Upper lobe of right lung (tissue), 1 donor: ENCODE measurements at regions not wholly inside any gene's neighbourhood (a gene's known extent, or its start where the extent isn't known, plus 50 kb on each side); places are given as distances from the start of the nearest gene placed in this dataset.

Experiments
- ATAC-seq: fragments of 200-7000 bp; cut with Tn5 transposase; one replicate; pipeline ENCODE4 v1.9.1; 2020; ENCODE audit warnings: mild to moderate bottlenecking, moderate library complexity
- DNase-seq: peaks from one replicate; pipeline ENCODE4 v3.0.0-alpha.2; 2020
- H3K27ac ChIP-seq: fragments of 200-600 bp; one replicate; pipeline ENCODE4 v1.8.0; 2022
- H3K27me3 ChIP-seq: fragments of 200-600 bp; one replicate; pipeline ENCODE4 v1.8.0; 2022; ENCODE audit warnings: mild to moderate bottlenecking
- H3K36me3 ChIP-seq: fragments of 200-600 bp; one replicate; pipeline ENCODE4 v1.8.0; 2022
- H3K4me1 ChIP-seq: fragments of 200-600 bp; one replicate; pipeline ENCODE4 v1.8.0; 2022
- H3K4me3 ChIP-seq: fragments of 200-600 bp; one replicate; pipeline ENCODE4 v1.8.0; 2022; ENCODE audit warnings: mild to moderate bottlenecking
- H3K9me3 ChIP-seq: fragments of 200-600 bp; one replicate; pipeline ENCODE4 v1.8.0; 2022
- intact Hi-C: fragments of 100-400 bp; cut with DNase I; formaldehyde crosslinking; loops from one replicate; pipeline ENCODE4 v1.11.0; 2022
- TF ChIP-seq, protein P1 (sequence below): fragments of 200-600 bp; IDR thresholded peaks from one replicate; pipeline ENCODE4 v1.8.0; 2022; ENCODE audit warnings: antibody characterized with exemption
- donor health status: DM: no; HTN: yes; CAD: no; lungs with severe emphysema.

DNA sequence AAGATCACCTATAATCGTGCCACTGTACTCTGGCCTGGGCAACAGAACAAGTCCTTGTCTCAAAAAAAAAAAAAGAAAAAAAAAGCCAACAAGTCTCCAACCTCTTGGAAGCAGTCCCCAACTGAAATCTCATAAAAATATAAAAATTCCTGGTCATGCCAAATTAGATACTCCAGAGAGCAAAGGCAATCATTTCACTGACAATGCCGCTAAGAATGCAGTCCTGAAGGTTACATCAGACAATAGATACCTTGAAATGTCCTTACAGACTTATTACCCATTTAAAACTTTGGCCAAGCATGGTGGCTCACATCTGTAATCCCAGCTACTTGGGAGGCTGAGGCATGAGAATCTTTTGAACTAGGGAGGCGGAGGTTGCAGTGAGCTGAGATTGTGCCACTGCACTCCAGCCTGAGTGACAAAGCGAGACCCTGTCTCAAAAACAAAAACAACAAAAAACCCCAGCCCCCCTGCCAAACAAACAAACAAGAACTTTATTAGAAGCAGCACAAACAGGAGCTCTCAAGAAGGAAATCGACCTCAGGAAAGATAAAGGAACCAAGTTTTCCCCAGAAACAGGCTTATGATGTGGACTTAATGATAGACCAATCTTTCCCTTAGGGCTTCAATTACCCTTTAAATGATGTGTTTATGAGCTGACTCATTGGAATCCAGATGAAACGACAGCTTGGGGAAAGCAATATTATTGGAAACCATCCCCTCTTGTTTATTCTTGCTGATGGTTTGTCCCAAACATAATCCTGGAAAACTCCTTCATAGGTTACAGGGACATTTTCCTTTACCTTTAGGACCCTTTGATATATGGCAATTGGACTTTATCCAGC is 53.1 kb upstream of the XCR1 start:
- peaks cover 4% of the 10 kb centered on the region for H3K4me1 ChIP-seq
- H3K27ac ChIP-seq: no peak overlapping the region
- intact Hi-C loops: loop anchor here (10.0 kb wide), 1 partner anchor 294 kb away; the partner anchor contains the start of gene CCR5
- TF ChIP-seq, protein P1, sequence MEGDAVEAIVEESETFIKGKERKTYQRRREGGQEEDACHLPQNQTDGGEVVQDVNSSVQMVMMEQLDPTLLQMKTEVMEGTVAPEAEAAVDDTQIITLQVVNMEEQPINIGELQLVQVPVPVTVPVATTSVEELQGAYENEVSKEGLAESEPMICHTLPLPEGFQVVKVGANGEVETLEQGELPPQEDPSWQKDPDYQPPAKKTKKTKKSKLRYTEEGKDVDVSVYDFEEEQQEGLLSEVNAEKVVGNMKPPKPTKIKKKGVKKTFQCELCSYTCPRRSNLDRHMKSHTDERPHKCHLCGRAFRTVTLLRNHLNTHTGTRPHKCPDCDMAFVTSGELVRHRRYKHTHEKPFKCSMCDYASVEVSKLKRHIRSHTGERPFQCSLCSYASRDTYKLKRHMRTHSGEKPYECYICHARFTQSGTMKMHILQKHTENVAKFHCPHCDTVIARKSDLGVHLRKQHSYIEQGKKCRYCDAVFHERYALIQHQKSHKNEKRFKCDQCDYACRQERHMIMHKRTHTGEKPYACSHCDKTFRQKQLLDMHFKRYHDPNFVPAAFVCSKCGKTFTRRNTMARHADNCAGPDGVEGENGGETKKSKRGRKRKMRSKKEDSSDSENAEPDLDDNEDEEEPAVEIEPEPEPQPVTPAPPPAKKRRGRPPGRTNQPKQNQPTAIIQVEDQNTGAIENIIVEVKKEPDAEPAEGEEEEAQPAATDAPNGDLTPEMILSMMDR: no peak
- no peak for DNase-seq
- H3K36me3 ChIP-seq: no peaks in the 10 kb centered on the region
- no peaks in the 10 kb centered on the region for H3K27me3 ChIP-seq
- no peaks in the 10 kb centered on the region for H3K9me3 ChIP-seq
- ATAC-seq: no peak
- H3K4me3 ChIP-seq: no peak overlapping the region

DNA sequence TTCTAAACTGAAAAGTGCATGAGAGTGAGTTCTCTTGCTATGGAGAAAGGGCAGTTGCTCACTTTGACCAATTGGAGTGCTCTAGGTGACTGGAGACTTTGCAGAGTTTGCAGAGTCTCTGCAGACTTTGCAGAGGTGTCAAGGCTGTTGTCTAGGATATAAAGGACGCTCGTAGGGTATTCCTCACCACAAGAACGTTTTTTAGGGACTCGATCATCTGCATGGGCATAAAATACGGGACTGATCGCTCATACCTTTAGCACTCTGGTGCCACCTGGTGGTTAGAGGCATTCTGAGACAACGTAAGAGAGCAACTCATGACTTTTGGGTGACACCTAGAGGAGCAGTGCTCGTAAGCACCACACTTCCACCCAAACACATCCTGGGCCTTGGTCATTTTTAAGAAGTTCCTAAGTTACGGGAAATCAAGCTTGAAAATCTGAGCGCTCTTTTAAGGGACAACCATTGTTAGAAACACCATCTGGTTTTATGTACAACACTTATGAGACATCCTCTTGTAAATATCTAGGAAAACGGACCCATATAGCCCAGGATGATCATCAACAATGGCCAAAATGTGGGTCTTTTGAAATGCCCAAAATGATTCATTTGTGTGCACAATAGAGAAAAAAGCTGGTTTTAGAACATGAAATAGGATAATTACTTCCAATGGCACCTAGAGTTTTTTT is 51.6 kb upstream of the XCR1 start:
- Histone ChIP-seq H3K36me3 (no peaks in the 10 kb centered on the region), H3K27ac (no peak overlapping the region), H3K9me3 (no peaks in the 10 kb centered on the region), H3K4me3 (no peak overlapping the region), H3K27me3 (no peaks in the 10 kb centered on the region), H3K4me1 (peaks cover 4% of the 10 kb centered on the region)
- peak; percentile 74 for DNase-seq
- intact Hi-C loops: loop anchor here (5.0 kb wide), 1 partner anchor 142 kb away; no protein-coding TSS in a partner anchor
- TF ChIP-seq, protein P1: peak; percentile 96
- peak; percentile 100 for ATAC-seq
